RWPE1 (cell line): ENCODE measurements at regions not wholly inside any gene's neighbourhood (a gene's known extent, or its start where the extent isn't known, plus 50 kb on each side); places are given as distances from the start of the nearest gene placed in this dataset.

Experiments used
- CTCF ChIA-PET: fragments of 350-600 bp; sonication (Branson Sonifier 250); formaldehyde crosslinking; extraction: SDS; loops from one replicate; lab custom pipeline; 2021; lab: Yijun Ruan, JAX
- POLR2A ChIA-PET: fragments of 400-600 bp; formaldehyde crosslinking; extraction: SDS; loops from one replicate; lab custom pipeline; 2020; ENCODE audit warnings: antibody characterized with exemption; ENCODE audit not compliant: low non-redundant PET; lab: Yijun Ruan, JAX
- DNase-seq: peaks from one replicate; pipeline ENCODE4 v3.0.0; 2012; ENCODE audit warnings: low spot score
- H3K27ac ChIP-seq: fragments of 450-650 bp; 2 replicates; pipeline ENCODE4 v1.5.1; 2017
- CTCF ChIP-seq: fragments of 450-650 bp; conservative IDR thresholded peaks from 2 replicates; pipeline ENCODE4 v1.5.1; 2017; ENCODE audit warnings: low read depth, mild to moderate bottlenecking

- no peak for TF ChIP-seq CTCF
- no peak for DNase-seq
- no peak overlapping the region for H3K27ac ChIP-seq
- ChIA-PET CTCF (no interaction called here), POLR2A (no interaction called here)
Measured at GRCh38 chr3:118554148-118554838, 480.4 kb downstream of the IGSF11 start.

DNA sequence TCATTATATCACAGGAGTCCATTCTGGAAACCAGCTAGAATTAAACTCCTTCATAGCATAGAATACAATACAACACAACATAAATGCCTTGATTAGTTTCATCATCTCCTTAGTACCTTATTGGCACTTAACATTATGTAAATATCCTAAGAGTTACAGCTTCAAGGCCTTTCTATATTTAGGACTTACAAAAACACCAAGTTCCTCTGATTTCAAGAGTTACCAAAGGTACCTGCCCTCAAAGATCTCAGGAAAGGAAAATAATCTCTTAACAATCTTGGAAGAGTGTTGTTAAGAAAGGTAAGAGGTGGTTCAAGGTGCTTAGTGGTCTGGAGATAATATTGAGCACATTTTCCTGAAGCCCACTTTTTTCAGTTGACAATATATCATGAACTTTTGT is 477.7 kb downstream of the IGSF11 start:
- POLR2A ChIA-PET, result no interaction called here
- no peak for DNase-seq
- H3K27ac ChIP-seq, result no peak overlapping the region
- CTCF ChIA-PET, result interaction anchor here (0.6 kb wide), 1 partner anchor 529 kb away, joined by 4 read pairs; no protein-coding TSS in a partner anchor
- TF ChIP-seq CTCF, result no peak

DNA sequence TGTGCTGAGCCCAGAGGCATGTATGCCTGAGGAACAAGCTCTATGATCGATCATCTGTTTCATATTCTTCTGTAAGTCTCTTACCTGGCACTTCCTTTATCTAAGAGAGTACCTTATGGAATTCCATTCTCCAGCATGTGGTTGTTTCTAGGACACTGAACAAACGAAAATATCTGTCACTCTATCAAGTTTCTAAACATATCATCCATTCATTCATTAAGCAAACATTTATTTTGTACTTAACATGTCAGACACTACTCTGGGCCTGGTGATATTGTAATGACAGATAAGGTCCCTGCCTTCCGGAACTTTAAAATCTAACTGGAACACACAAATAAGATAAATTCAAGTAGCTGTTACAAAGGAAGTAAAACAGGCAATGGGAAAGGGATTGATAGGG is 477.1 kb downstream of the IGSF11 start:
- no peak for TF ChIP-seq CTCF
- H3K27ac ChIP-seq, result no peak overlapping the region
- CTCF ChIA-PET, result no interaction called here
- POLR2A ChIA-PET, result no interaction called here
- DNase-seq, result no peak

DNA sequence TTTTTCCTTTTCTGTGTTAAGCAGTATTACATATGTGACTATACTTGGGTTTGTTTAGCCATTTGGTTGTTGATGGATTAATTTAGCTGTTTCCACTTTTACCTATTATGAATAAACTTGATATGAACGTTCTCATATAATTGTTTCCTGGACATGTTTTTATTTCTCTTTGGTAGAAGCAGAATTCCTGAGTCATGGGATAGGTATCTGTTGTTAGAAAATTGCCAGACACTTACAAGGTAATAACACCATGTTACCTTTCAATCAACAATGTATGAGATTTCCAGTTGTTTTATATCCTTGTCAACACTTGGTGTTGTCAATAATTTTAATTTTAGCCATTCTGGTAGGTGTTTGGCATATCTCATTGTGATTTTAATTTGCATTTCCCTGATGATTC is 475.4 kb downstream of the IGSF11 start:
- POLR2A ChIA-PET, result no interaction called here
- DNase-seq, result no peak
- CTCF ChIA-PET, result no interaction called here
- TF ChIP-seq CTCF, result no peak
- H3K27ac ChIP-seq, result no peak overlapping the region

DNA sequence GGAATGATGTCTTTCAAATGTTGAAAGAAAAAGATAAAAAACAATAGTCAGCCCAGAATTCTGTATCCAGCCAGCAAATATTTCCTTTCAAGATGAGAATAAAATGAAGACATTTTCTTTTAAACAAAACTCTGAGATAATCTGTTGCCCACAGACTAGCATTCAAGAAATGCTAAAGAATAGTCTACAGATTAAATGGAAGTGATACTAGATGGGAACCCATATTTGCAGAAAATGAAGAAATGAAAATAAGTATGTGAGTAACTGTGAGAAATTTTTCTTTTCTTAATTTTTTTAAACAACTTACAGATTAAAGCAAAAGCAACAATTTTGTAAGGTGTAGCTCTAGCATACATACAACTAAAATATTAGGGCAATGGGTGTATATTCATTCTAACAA is 469.8 kb downstream of the IGSF11 start:
- CTCF ChIA-PET, result interaction anchor here (0.8 kb wide), 1 partner anchor 208 kb away, joined by 4 read pairs; no protein-coding TSS in a partner anchor
- POLR2A ChIA-PET, result no interaction called here
- DNase-seq, result no peak
- TF ChIP-seq CTCF, result no peak
- no peak overlapping the region for H3K27ac ChIP-seq

GRCh38 chr3:118573912-118574311 is 460.7 kb downstream of the IGSF11 start:
- DNase-seq, result no peak
- CTCF ChIA-PET, result interaction anchor here (0.6 kb wide), 1 partner anchor 161 kb away, joined by 5 read pairs; no protein-coding TSS in a partner anchor
- no peak overlapping the region for H3K27ac ChIP-seq
- POLR2A ChIA-PET, result no interaction called here
- TF ChIP-seq CTCF, result no peak
